GM23338 (cell line): ENCODE measurements at regions not wholly inside any gene's neighbourhood (a gene's known extent, or its start where the extent isn't known, plus 50 kb on each side); places are given as distances from the start of the nearest gene placed in this dataset.

ENCODE experiments used
- ATAC-seq: fragments of 200-7000 bp; cut with Tn5 transposase; 3 replicates; pipeline ENCODE4 v1.9.1; 2020
- DNase-seq: peaks from one replicate; pipeline ENCODE4 v3.0.0-alpha.2; 2015; ENCODE audit warnings: low spot score
- H2AFZ ChIP-seq: fragments of 200-600 bp; sonication (generic); 2 replicates; pipeline ENCODE4 v1.8.0; 2016; ENCODE audit warnings: antibody characterized with exemption, mild to moderate bottlenecking, moderate library complexity
- H3F3A ChIP-seq: fragments of 200-600 bp; sonication (generic); replicated peaks from 2 replicates; pipeline ENCODE4 v1.8.0; 2017; ENCODE audit warnings: antibody characterized with exemption, mixed run types, low read depth
- H3K27ac ChIP-seq: fragments of 200-600 bp; sonication (generic); 2 replicates; pipeline ENCODE4 v1.6.1; 2016; ENCODE audit warnings: low read depth
- H3K27me3 ChIP-seq: fragments of 200-600 bp; sonication (generic); 2 replicates; pipeline ENCODE4 v1.8.0; 2016; ENCODE audit warnings: mild to moderate bottlenecking, mixed run types, moderate library complexity; ENCODE audit not compliant: insufficient read depth
- H3K36me3 ChIP-seq: fragments of 200-600 bp; sonication (generic); 2 replicates; pipeline ENCODE4 v1.8.0; 2016; ENCODE audit warnings: mild to moderate bottlenecking; ENCODE audit not compliant: insufficient read depth
- H3K4me1 ChIP-seq: fragments of 200-600 bp; sonication (generic); 2 replicates; pipeline ENCODE4 v1.8.0; 2016; ENCODE audit warnings: mild to moderate bottlenecking, moderate library complexity; ENCODE audit not compliant: insufficient read depth
- H3K4me2 ChIP-seq: fragments of 200-600 bp; sonication (generic); 2 replicates; pipeline ENCODE4 v1.7.1; 2017; ENCODE audit warnings: mixed run types
- H3K4me3 ChIP-seq: fragments of 200-600 bp; sonication (generic); 2 replicates; pipeline ENCODE4 v1.6.1; 2016; ENCODE audit warnings: mixed run types
- H3K79me2 ChIP-seq: fragments of 200-600 bp; sonication (generic); replicated peaks from 2 replicates; pipeline ENCODE4 v1.8.0; 2017; ENCODE audit warnings: mild to moderate bottlenecking; ENCODE audit not compliant: insufficient read depth
- H3K9me2 ChIP-seq: fragments of 200-600 bp; sonication (generic); 2 replicates; pipeline ENCODE4 v1.8.0; 2017; ENCODE audit not compliant: insufficient read depth
- H4K20me1 ChIP-seq: fragments of 200-600 bp; sonication (generic); replicated peaks from 2 replicates; pipeline ENCODE4 v1.8.0; 2017; ENCODE audit warnings: mild to moderate bottlenecking; ENCODE audit not compliant: insufficient read depth
- H3K27ac Mint-ChIP-seq: 2 replicates; pipeline ENCODE4 v1.8.0; 2020; ENCODE audit warnings: inconsistent platforms, mild to moderate bottlenecking, moderate library complexity, mixed read lengths
- H3K27me3 Mint-ChIP-seq: 3 replicates; pipeline ENCODE4 v1.8.0; 2022; ENCODE audit warnings: low read depth, mild to moderate bottlenecking, moderate library complexity, mixed read lengths, inconsistent platforms; ENCODE audit not compliant: insufficient read depth, poor library complexity
- H3K36me3 Mint-ChIP-seq: 3 replicates; pipeline ENCODE4 v1.8.0; 2021; ENCODE audit warnings: low read depth, mild to moderate bottlenecking, inconsistent platforms, moderate library complexity, mixed read lengths
- H3K4me1 Mint-ChIP-seq: 3 replicates; pipeline ENCODE4 v1.8.0; 2020; ENCODE audit warnings: mild to moderate bottlenecking, inconsistent platforms, mixed read lengths
- H3K4me3 Mint-ChIP-seq: 3 replicates; pipeline ENCODE4 v1.8.0; 2021; ENCODE audit warnings: moderate library complexity, mild to moderate bottlenecking, inconsistent platforms, mixed read lengths
- H3K9me3 Mint-ChIP-seq: 3 replicates; pipeline ENCODE4 v1.8.0; 2020; ENCODE audit warnings: moderate library complexity, mild to moderate bottlenecking, inconsistent platforms, mixed read lengths
- CREB1 ChIP-seq: fragments of 250-450 bp; sonication (Bioruptor Pico); IDR thresholded peaks from 2 replicates; pipeline ENCODE4 v1.5.0; 2020; ENCODE audit warnings: low read depth, mild to moderate bottlenecking, moderate library complexity
- EZH2phosphoT487 ChIP-seq: fragments of 200-600 bp; sonication (generic); IDR thresholded peaks from one replicate; pipeline ENCODE4 v1.8.1; 2018; ENCODE audit warnings: antibody characterized with exemption; ENCODE audit not compliant: unreplicated experiment
- POLR2AphosphoS5 ChIP-seq: IDR thresholded peaks from 2 replicates; pipeline ENCODE4 v1.6.1; 2016; ENCODE audit warnings: antibody characterized with exemption, low read depth
- STAT1 ChIP-seq: IDR thresholded peaks from one replicate; pipeline ENCODE4 v1.6.1; 2016; ENCODE audit warnings: antibody characterized with exemption; ENCODE audit not compliant: unreplicated experiment
- ZNF114 ChIP-seq: fragments of 250-450 bp; sonication (Bioruptor Pico); IDR thresholded peaks from 2 replicates; pipeline ENCODE4 v1.5.0; 2020; ENCODE audit warnings: mild to moderate bottlenecking, moderate library complexity
- ZNF331 ChIP-seq: fragments of 250-450 bp; sonication (Bioruptor Pico); IDR thresholded peaks from 2 replicates; pipeline ENCODE4 v1.5.0; 2020; ENCODE audit warnings: low read depth, mild to moderate bottlenecking, moderate library complexity
- TF ChIP-seq, protein P1 (sequence below), 2 experiments: fragments of 200-600 bp in 1 of 2; sonication (generic) in 1 of 2; conservative IDR thresholded peaks; 2 replicates each; pipeline versions ENCODE4 v1.5.1 to v1.6.1; 2016 to 2017; ENCODE audit warnings: antibody characterized with exemption in 2 of 2, low read depth in 2 of 2, mild to moderate bottlenecking in 2 of 2, moderate library complexity in 1 of 2

DNA sequence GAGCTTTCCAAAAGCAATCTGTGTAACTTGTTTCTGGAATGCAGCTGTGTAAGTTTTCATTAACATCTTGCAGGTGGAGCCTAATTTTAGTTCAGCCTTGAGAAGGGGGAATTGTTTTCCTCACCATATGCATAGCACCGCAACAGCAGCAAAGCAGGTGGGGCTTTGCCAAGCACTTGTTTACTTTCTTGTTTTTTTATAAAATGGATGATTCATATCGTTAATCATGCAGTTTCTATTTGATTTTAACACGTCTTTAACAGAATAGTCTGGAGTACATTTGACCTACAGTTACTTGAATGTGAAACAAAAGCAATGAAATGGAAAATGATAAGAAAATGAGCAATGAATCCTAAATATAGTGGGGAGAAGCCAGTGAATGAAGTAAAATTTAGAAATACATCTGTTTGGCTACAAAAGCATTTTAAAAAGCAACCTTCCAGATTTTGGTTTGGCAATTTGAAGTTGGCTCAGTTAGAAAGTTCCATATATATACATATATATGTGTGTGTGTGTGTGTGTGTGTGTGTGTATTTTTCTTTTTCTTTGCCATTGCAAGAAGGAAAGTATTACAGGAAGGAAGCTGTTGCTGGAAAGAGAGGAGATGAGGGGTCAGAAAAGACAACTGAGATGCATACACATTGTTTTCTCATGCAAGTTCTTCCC lies 119.0 kb upstream of the ADGRL2 start (continued):
- TF ChIP-seq POLR2AphosphoS5, result no peak
- TF ChIP-seq ZNF114, result no peak
- no peak for TF ChIP-seq ZNF331 (CRISPR knock-in tag)

DNA sequence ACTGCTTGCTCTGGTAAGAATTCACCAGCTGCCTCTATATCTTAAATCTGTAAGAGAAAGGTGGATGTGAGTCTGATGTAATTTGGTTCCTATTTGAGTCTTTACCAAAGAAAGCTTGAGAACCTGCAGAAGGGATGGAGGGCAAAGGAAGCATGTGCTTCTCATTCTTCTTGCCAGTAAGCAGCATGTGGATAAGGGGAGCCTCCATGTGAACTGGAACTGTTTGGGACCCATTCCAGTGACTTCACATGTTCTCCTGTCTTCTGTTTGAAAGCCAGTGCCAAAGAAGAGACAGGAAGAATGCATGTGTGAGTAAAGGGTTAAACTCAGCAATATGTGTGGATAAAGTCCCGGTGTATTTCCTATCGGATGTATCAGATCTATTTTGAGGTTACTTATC lies 119.6 kb upstream of the ADGRL2 start:
- Histone ChIP-seq H3K4me2 (peak overlapping the region; percentile 34), H3K27ac (peak overlapping the region; percentile 87), H2AFZ (peak overlapping the region; percentile 1; the same call in 1 of the 2 replicates), H3K4me1 (peaks cover 38% of the 10 kb centered on the region), H3K27me3 (no peaks in the 10 kb centered on the region), H3K9me2 (0 out of 2 replicates have a peak, but pooled peaks cover 3% of the 10 kb centered on the region), H4K20me1 (no peaks in the 10 kb centered on the region), H3K79me2 (no peaks in the 10 kb centered on the region), H3K36me3 (no peaks in the 10 kb centered on the region), H3F3A (no peaks in the 10 kb centered on the region), H3K4me3 (no peak overlapping the region)
- Mint-ChIP-seq H3K27me3 (peaks cover 8% of the 10 kb centered on the region), H3K36me3 (peaks cover 21% of the 10 kb centered on the region), H3K9me3 (peaks cover 14% of the 10 kb centered on the region; the same call in 2 of the 3 replicates), H3K4me1 (peaks cover 50% of the 10 kb centered on the region), H3K4me3 (no peak overlapping the region), H3K27ac (peak overlapping the region; percentile 91)
- ATAC-seq (no peak), DNase-seq (peak; percentile 3)
- TF ChIP-seq STAT1, result no peak

DNA sequence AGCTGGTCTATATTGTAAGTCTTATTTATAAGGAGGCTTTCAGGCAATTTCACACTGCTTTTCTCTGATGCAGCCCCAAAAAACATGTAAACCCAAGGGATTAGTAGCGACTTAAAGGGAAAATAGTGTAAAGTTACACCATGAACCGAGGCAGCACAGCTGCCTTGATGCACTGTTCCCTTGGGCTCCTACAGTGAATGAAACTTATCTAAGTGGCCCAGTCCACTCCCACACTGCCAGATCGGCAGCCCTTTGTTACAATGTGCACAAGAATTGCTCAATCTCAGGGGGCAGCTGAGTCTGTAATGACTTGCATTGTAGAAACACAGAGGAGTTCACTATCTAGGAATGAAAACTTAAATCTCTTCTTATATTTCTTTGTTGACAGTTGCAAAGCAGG lies 120.8 kb upstream of the ADGRL2 start:
- Histone ChIP-seq H3K27ac (no peak overlapping the region; the same call in 1 of the 2 replicates), H3K9me2 (0 out of 2 replicates have a peak, but pooled peaks cover 3% of the 10 kb centered on the region), H3K79me2 (no peaks in the 10 kb centered on the region), H3K27me3 (no peaks in the 10 kb centered on the region), H3K4me2 (0 out of 2 replicates have a peak overlapping the region, but pooled peaks have one; percentile 11), H3K4me3 (no peak overlapping the region), H3F3A (no peaks in the 10 kb centered on the region), H3K4me1 (peaks cover 43% of the 10 kb centered on the region), H2AFZ (peak overlapping the region; percentile 34; the same call in 1 of the 2 replicates), H3K36me3 (no peaks in the 10 kb centered on the region), H4K20me1 (no peaks in the 10 kb centered on the region)
- Mint-ChIP-seq H3K27ac (peak overlapping the region; percentile 76; the same call in 1 of the 2 replicates), H3K36me3 (peaks cover 9% of the 10 kb centered on the region; the same call in 2 of the 3 replicates), H3K4me3 (no peak overlapping the region), H3K4me1 (peaks cover 49% of the 10 kb centered on the region), H3K27me3 (peaks cover 8% of the 10 kb centered on the region), H3K9me3 (peaks cover 7% of the 10 kb centered on the region; the same call in 2 of the 3 replicates)
- DNase-seq (peak; percentile 4), ATAC-seq (peak; percentile 41)
- no peak for TF ChIP-seq EZH2phosphoT487
- TF ChIP-seq ZNF114, result no peak
- TF ChIP-seq, protein P1, sequence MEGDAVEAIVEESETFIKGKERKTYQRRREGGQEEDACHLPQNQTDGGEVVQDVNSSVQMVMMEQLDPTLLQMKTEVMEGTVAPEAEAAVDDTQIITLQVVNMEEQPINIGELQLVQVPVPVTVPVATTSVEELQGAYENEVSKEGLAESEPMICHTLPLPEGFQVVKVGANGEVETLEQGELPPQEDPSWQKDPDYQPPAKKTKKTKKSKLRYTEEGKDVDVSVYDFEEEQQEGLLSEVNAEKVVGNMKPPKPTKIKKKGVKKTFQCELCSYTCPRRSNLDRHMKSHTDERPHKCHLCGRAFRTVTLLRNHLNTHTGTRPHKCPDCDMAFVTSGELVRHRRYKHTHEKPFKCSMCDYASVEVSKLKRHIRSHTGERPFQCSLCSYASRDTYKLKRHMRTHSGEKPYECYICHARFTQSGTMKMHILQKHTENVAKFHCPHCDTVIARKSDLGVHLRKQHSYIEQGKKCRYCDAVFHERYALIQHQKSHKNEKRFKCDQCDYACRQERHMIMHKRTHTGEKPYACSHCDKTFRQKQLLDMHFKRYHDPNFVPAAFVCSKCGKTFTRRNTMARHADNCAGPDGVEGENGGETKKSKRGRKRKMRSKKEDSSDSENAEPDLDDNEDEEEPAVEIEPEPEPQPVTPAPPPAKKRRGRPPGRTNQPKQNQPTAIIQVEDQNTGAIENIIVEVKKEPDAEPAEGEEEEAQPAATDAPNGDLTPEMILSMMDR (conservative IDR thresholded peaks at IDR 0.05; ENCODE audit: low read depth in 2 of 2), result no peak
- no peak for TF ChIP-seq POLR2AphosphoS5
- no peak for TF ChIP-seq CREB1 (CRISPR knock-in tag)
